HEK293 (cell line): ENCODE measurements at regions not wholly inside any gene's neighbourhood (a gene's known extent, or its start where the extent isn't known, plus 50 kb on each side); places are given as distances from the start of the nearest gene placed in this dataset.

Source experiments
- MYNN ChIP-seq: fragments of 450-650 bp; formaldehyde crosslinking; IDR thresholded peaks from 2 replicates; pipeline ENCODE4 v1.5.1; 2016; ENCODE audit warnings: missing biosample characterization, missing genetic modification characterization, borderline replicate concordance
- ZNF548 ChIP-seq: fragments of 450-650 bp; formaldehyde crosslinking; IDR thresholded peaks from 2 replicates; pipeline ENCODE4 v1.5.1; 2016; ENCODE audit warnings: missing biosample characterization, missing genetic modification characterization
- TF ChIP-seq, protein P1 (sequence below): fragments of 450-650 bp; formaldehyde crosslinking; IDR thresholded peaks from 2 replicates; pipeline ENCODE4 v1.5.1; 2016; ENCODE audit warnings: missing biosample characterization, missing genetic modification characterization

DNA sequence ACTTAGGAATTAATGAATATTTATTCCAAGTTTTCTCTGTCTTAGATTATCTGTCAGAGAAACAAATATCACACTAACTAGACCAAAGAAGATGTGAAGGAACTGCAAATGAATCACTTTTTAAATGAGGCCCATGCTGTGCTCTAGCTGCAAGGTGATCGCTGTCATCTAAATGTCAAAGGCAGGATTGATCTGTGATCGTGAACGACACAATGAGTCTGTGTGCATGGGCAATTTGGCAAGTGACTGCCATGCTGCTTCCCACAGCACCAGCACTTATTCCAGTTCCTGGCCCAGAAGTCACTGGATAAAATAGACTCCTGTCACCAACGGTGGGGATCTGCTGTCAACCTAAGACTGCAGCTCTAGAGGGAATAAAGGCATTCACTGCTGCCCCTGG, 141.2 kb downstream of the TRIM36 start:
- TF ChIP-seq, protein P1, sequence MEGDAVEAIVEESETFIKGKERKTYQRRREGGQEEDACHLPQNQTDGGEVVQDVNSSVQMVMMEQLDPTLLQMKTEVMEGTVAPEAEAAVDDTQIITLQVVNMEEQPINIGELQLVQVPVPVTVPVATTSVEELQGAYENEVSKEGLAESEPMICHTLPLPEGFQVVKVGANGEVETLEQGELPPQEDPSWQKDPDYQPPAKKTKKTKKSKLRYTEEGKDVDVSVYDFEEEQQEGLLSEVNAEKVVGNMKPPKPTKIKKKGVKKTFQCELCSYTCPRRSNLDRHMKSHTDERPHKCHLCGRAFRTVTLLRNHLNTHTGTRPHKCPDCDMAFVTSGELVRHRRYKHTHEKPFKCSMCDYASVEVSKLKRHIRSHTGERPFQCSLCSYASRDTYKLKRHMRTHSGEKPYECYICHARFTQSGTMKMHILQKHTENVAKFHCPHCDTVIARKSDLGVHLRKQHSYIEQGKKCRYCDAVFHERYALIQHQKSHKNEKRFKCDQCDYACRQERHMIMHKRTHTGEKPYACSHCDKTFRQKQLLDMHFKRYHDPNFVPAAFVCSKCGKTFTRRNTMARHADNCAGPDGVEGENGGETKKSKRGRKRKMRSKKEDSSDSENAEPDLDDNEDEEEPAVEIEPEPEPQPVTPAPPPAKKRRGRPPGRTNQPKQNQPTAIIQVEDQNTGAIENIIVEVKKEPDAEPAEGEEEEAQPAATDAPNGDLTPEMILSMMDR (tag by site-specific recombination) = no peak
- no peak for TF ChIP-seq ZNF548
- no peak for TF ChIP-seq MYNN
